ENCODE measurements at regions not wholly inside any gene's neighbourhood (a gene's known extent, or its start where the extent isn't known, plus 50 kb on each side); places are given as distances from the start of the nearest gene placed in this dataset.

DNA sequence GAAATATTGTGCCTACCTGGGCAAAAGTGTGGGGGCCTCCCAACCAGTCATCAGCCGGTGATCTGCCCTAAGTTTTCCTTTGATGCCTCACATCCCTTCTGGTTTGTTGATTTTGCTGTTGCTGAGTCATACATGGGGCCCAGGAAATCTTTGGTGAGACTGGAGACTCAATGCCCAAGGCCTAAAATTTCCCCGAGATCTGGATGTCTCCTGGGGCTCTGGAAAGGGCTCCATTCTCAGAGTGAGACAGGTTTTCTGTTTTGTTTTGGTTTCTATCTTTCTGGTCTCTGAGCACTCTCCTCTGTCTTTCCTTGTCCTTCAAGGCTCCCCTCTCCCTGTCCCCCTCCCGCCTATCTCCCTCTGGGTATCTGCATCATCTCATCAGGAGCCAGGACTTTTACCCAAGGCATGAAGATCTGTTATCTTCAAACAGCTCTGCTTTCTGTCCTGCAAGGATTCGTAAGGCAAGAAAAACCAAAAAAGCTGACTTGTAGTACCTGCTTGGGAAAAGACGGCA is 152.8 kb upstream of the MAX start:
- peak overlapping the region in 1 of 4 donors; percentile 34 for H3K4me3 ChIP-seq
- no peaks in the 10 kb centered on the region for H3K27me3 ChIP-seq
- TF ChIP-seq, protein P1, sequence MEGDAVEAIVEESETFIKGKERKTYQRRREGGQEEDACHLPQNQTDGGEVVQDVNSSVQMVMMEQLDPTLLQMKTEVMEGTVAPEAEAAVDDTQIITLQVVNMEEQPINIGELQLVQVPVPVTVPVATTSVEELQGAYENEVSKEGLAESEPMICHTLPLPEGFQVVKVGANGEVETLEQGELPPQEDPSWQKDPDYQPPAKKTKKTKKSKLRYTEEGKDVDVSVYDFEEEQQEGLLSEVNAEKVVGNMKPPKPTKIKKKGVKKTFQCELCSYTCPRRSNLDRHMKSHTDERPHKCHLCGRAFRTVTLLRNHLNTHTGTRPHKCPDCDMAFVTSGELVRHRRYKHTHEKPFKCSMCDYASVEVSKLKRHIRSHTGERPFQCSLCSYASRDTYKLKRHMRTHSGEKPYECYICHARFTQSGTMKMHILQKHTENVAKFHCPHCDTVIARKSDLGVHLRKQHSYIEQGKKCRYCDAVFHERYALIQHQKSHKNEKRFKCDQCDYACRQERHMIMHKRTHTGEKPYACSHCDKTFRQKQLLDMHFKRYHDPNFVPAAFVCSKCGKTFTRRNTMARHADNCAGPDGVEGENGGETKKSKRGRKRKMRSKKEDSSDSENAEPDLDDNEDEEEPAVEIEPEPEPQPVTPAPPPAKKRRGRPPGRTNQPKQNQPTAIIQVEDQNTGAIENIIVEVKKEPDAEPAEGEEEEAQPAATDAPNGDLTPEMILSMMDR (IDR thresholded peaks at IDR 0.05): no peak
- no peak for TF ChIP-seq POLR2A (IDR thresholded peaks at IDR 0.05)
- DNase-seq: no peak
- no peaks in the 10 kb centered on the region for H3K36me3 ChIP-seq
- peaks cover 0 to 4% (median 0%) of the 10 kb centered on the region in 4 donors for H3K9me3 ChIP-seq
- peaks cover 0 to 11% (median 2%) of the 10 kb centered on the region in 4 donors for H3K4me1 ChIP-seq
- peak overlapping the region in 3 of 4 donors; percentile 59 to 81 (median 78) for H3K27ac ChIP-seq

DNA sequence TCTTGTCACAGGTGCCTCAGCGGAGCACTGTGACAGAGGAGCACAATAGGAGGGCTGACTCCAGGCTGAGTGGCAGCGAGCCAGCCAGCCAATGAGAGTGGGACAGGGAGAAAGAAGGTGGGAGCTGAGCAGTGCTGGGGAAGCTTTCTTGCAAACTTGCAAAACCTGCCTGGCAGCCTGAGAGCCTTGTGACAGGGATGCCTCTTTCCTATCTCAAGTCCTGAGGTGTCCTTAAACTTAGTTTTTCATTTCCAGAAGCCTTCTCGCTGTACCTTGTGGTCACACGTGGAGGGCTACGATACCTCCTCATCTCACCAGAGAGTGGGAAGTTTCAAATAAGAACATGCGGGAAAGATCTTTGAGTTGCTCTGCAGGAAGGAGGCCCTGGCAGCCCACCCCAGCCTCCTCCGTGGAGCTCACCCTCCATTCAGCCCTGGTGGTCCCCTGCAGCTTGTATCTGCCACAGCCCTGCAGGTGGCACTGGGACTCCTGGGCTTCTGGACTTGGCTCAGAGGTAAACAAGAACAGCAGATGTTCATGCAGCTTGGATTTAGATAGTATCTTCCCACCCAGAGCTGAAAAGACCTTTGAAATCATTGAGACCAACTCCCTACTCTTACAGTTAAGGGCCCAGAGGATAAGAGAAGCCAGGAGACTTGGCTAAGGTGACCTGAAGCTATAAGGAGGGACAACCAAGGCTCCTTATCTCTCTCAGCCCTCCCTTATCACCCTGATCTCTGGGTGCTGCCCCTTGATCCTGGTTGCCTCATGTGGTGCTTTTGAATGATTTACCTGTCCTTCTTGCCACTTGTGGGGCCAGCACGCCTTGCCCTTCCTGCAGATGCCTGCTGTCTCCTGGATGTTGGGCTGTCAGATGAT is 153.5 kb upstream of the MAX start:
- Histone ChIP-seq H3K36me3 (no peaks in the 10 kb centered on the region), H3K4me1 (peaks cover 0 to 11% (median 2%) of the 10 kb centered on the region in 4 donors), H3K27ac (peak overlapping the region in 3 of 4 donors; percentile 59 to 81 (median 78)), H3K4me3 (peak overlapping the region in 2 of 4 donors; percentile 10 to 34), H3K27me3 (no peaks in the 10 kb centered on the region), H3K9me3 (peaks cover 0 to 4% (median 0%) of the 10 kb centered on the region in 4 donors)
- peak in 2 of 3 donors; percentile 82 to 83 for DNase-seq
- TF ChIP-seq POLR2A (IDR thresholded peaks at IDR 0.05): peak in 1 of 2 donors; percentile 33
- TF ChIP-seq, protein P1 (IDR thresholded peaks at IDR 0.05): peak in 4 of 6 experiments; percentile 34 to 74 (median 68)

DNA sequence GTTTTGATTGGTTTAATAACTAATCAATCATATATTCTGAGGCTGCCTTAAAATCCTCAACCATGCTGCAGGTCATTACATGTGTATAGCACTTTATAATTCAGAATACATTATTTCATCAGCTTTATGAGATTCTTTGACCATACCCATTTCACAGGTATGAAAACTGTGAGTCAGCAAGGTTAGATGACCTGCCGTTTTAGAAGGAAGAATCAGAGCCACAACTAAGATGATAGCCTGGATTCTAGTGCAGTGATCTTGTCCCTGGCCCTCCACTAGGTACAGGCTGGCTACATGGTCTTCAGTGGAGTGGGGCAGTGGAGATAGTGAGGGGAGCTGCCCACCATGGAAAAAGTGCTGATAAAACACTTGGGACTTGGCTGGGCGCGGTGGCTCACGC is 154.4 kb upstream of the MAX start:
- no peak for DNase-seq
- Histone ChIP-seq H3K36me3 (no peaks in the 10 kb centered on the region), H3K4me3 (no peak overlapping the region), H3K27me3 (no peaks in the 10 kb centered on the region), H3K9me3 (peaks cover 0 to 4% (median 0%) of the 10 kb centered on the region in 4 donors), H3K4me1 (peaks cover 0 to 11% (median 2%) of the 10 kb centered on the region in 4 donors), H3K27ac (peak overlapping the region in 3 of 4 donors; percentile 59 to 77 (median 69))
- TF ChIP-seq, protein P1 (IDR thresholded peaks at IDR 0.05): no peak
- TF ChIP-seq POLR2A (IDR thresholded peaks at IDR 0.05): no peak

DNA sequence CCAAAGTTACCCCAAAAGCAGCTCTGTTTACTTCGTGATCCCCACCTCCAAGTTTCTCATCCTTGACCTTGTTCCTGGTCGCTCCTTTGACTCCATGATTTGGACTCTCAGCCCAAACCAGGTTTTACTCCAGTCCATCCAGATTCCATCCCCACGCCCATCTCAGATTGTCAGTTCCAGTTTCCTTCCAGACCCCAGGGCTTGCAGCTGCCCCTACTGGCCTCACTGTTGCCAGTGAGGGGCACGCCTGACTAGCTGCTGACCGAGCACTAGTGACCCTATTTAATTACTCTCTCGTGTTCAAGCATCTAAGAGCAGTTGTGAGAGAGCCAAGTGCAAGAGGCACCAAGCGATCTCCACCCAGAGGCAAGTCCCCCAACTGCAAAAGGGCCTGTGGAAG is 155.1 kb upstream of the FUT8 start:
- H3K9me3 ChIP-seq: peaks cover 0 to 4% (median 0%) of the 10 kb centered on the region in 4 donors
- peaks cover 0 to 11% (median 2%) of the 10 kb centered on the region in 4 donors for H3K4me1 ChIP-seq
- TF ChIP-seq POLR2A (IDR thresholded peaks at IDR 0.05): no peak
- TF ChIP-seq, protein P1 (IDR thresholded peaks at IDR 0.05): no peak
- H3K4me3 ChIP-seq: no peak overlapping the region
- no peaks in the 10 kb centered on the region for H3K27me3 ChIP-seq
- H3K36me3 ChIP-seq: no peaks in the 10 kb centered on the region
- H3K27ac ChIP-seq: no peak overlapping the region
- DNase-seq: no peak

DNA sequence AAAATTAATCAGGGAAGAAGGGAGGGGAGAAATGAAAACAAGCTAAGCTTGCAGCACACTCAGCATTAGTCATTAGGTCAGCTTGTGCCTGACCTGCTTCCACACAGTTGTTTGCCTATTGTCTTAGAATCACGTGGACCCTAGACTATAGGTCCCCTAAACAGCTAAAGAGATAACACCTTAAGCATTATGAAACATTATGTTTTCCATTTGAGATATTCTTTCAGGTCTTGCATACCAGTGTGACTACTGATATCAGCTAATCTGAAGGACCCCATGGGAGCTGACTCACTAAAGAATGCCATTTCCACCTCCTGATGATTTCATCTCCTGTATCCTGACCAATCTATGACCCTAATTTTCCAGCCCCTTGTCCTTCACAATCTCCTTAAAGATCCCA is 154.1 kb upstream of the FUT8 start:
- peaks cover 0 to 11% (median 2%) of the 10 kb centered on the region in 4 donors for H3K4me1 ChIP-seq
- no peaks in the 10 kb centered on the region for H3K27me3 ChIP-seq
- no peak for DNase-seq
- H3K36me3 ChIP-seq: no peaks in the 10 kb centered on the region
- no peak overlapping the region for H3K27ac ChIP-seq
- peaks cover 0 to 4% (median 0%) of the 10 kb centered on the region in 4 donors for H3K9me3 ChIP-seq
- no peak overlapping the region for H3K4me3 ChIP-seq
- TF ChIP-seq POLR2A (IDR thresholded peaks at IDR 0.05): no peak
- TF ChIP-seq, protein P1 (IDR thresholded peaks at IDR 0.05): no peak
